ENCODE measurements at regions not wholly inside any gene's neighbourhood (a gene's known extent, or its start where the extent isn't known, plus 50 kb on each side); places are given as distances from the start of the nearest gene placed in this dataset.

DNA sequence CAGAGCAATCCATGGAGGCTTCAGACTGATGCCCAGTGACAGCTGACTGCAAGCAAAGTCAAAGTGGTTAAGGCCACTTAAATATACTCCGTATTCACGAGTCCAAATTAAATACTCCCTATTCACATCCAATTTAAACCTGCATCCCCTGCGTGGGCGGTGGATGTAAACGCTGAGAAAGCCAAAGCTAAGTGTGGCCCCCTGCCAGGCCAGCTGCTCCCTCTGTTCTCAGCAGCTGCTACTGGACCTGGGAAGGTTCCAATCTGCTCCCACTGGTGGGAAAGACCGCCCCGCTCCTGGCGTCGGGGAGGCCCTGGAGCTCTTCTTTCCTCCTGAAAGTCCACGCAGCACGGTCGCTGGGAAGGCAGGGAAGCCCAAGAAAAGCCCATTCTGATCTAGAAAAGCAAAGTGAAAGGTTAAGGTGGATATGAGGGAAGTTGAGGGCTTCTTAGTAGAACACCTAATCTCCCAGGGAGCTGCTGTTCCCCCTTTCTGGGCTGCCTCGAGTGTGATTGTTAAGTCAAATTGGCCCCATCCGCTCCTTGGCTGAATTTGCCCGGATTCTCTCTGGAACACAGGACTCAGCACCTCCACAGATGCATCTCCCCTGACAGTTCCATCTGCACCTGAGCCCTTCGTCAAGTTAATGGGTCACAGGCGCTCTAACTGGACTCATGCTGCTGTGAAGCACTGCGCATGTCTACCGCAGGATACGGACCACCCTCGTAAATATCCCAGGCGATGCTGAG lies 205.5 kb downstream of the USP12 start:
- no peak for DNase-seq (ENCODE audit: low read depth)

- no peak for DNase-seq (ENCODE audit: low read depth)
Measured at GRCh38 chr13:26964278-26965250, 204.0 kb upstream of the GPR12 start.

DNA sequence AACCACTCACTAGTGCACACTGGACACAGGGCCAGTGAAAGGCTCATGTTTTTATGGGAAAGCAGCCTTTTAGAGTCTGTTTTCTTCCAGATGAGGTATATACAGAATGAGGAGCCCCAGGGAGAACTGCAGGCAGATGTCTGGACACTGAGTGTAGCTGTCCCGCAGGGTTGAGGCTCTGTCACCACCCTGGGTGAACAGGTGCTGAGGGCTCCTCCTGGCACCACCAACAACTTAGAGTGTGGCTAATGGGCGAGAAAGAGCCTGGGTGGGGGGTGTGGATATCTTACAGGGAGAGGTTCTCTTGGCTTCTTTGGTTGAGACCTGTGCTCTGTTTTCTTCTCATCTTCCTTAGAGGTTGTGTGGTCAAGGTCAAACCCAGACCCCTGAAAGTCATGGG lies 202.1 kb upstream of the GPR12 start:
- no peak for DNase-seq (ENCODE audit: low read depth)

DNA sequence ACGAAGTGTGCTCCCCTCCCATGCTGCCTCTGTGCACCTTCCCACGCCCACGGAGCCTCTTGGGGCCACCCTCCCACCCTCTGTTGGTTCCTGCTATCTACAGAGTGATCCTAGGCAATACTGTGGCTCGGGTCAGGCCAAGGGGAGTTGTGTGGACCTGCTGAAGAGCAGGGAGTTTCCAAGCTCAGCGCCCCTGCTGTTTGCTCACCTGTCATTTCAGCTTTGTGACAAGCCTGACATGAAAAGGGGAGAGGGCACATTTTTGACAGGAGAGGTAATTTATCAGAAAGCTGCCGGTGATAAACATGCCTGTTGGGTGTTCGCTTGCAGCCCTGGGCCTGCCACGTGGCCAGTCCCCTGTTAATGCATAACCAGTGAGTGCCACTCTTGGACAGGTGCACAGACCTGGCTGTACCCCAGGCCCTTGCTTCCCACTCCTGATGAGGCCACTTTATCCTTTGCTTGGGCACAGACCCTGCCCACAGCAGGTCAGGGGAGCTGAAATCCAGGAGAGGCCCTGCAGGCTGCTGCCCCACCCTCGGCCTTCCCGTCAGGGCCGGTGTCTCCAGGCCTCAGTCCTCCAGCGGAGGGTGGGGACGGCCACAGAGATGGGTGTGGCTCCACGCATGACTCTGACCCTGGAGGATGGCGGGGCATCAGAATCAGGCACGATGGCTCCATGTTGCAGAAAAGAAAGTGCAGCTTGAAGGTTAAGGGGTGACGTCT lies 201.5 kb upstream of the GPR12 start:
- no peak for DNase-seq (ENCODE audit: low read depth)

DNA sequence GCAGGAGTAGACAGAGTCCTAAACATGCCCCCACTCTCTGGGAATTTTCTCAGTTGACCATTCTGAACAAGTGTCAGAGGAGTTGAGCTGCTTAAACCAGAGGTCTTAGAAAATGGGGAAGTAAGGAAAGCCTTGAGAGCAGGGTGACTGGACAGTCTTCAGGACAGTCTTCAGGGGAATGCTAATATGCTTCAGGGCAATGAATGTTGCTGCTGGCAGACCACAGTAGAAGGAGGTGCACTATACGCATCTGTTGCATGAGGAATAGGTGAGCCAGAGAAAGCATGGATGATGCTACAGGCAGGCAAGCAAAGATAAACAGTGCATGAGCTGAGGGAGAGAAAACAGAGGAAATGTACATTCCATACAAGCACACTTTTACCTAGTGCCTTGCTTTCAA lies 196.6 kb upstream of the GPR12 start:
- DNase-seq (ENCODE audit: low read depth) = no peak

GRCh38 chr13:26956522-26957142 lies 196.0 kb upstream of the GPR12 start:
- no peak for DNase-seq (ENCODE audit: low read depth)

DNA sequence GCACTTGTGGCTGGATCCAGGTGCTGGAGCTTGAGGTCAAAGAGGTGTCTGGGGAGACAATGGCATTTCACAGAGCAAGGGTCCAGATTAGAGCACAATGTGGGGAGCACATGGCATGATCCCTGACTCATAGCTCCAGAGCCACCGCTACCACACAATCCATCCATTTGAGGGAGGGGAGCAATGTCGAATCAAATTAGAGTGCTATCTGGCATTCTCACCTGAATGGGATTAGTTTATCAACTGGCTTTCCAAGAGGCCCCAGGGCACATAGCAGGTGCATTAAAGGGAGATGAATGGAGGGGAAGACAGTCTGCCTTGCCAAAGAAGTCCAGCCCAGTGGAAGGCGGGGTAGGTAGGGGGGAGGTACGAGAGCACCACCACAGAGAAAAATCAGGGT lies 194.4 kb upstream of the GPR12 start:
- DNase-seq (ENCODE audit: low read depth) = no peak

DNA sequence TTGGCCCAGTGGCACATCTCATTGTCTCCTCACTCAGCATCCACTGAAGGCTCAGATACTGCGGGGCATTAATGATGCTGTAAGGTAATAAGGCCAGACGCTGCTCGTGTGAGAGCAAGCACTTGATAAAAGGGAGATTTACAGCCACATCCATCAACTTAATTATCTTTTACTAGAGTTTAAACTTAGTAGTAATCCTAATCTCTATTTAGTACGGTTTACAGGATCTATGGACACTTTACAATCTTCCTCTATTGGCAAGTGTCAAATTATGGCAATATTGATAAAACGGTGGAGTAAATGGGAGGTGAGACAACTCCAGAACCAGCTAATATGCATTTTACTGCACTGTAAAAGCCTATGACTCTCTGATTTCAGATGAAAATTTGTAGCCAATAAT lies 192.7 kb upstream of the GPR12 start:
- no peak for DNase-seq (ENCODE audit: low read depth)

- no peak for DNase-seq (ENCODE audit: low read depth)
Measured at GRCh38 chr13:26952551-26953143, 192.1 kb upstream of the GPR12 start.

DNA sequence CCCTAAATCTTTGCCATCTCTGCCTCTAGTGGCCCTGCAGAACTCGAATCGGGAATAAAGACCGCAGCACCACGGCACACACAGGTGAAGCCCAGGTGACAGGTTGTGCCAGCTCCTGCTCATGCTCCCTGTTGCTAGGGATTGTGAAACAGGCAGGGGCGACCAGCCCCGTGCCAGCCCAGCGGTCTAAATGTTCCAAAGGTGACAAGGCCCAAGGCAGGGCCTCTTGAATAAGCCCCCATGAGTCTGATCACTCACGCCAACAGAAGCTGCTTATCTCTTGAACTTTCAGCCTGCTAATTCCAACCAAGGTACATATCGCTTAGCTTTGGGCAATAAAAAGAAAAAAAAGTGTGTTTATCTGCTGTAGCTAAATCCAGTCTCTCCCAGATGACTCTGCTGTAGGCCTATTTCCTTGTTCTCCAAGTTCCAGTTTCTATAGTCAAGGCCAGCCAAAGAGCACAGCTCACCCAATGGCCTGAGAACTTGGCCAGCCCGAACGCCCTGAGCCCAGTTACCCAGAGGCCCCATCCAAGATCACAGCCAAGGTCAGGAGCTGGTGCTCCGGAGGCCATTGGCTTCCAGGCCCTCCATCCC lies 191.1 kb upstream of the GPR12 start:
- no peak for DNase-seq (ENCODE audit: low read depth)

- no peak for DNase-seq (ENCODE audit: low read depth)
Measured at GRCh38 chr13:26950968-26951367, 190.4 kb upstream of the GPR12 start.

GRCh38 chr13:26950546-26950945 lies 190.0 kb upstream of the GPR12 start:
- DNase-seq (ENCODE audit: low read depth) = no peak

DNA sequence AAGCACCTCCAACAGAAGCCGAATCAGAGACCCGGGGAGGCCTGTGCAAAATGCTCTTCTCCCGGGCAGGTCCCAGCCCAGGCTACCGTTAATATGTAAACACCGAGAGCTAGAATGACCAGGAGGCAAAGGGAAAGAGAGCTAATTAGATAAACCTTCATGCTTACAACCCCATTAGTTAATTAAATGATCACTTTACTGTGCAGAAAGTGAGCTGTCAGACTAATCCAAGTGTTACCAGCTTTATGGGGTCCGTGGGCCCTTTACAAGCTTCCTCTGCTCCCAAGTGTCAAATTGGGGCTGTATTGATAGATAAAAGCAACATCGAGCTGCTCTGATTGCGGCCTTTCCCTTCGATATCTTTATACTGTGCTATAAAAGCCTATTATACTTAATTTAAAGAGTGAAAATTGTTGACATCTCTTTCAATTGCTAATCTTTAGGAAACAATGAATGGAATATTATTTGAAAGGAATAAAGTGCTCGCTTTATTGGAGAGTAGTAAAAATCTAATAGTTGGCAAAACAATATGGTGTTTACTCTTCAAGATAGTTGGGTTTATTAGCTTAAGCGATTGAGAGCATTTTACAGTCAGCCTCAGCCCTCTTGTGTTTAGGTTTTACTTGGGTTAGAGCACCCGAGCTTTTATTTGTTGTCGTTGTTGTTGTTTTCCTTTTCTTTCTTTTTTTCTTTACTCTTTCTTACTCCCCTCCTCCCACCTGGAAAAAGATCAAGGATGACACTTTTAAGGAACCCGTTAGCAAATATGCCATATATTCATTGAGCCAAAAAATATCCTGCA lies 189.3 kb upstream of the GPR12 start:
- DNase-seq (ENCODE audit: low read depth) = no peak

- DNase-seq (ENCODE audit: low read depth) = no peak
Measured at GRCh38 chr13:26948353-26948752, 187.8 kb upstream of the GPR12 start.

- no peak for DNase-seq (ENCODE audit: low read depth)
Measured at GRCh38 chr13:26946684-26947343, 186.2 kb upstream of the GPR12 start.

- DNase-seq (ENCODE audit: low read depth) = no peak
Measured at GRCh38 chr13:26943748-26944147, 183.2 kb upstream of the GPR12 start.

GRCh38 chr13:26942184-26942583 lies 181.6 kb upstream of the GPR12 start:
- DNase-seq (ENCODE audit: low read depth) = no peak

- no peak for DNase-seq (ENCODE audit: low read depth)
Measured at GRCh38 chr13:26941345-26942174, 181.0 kb upstream of the GPR12 start.

DNA sequence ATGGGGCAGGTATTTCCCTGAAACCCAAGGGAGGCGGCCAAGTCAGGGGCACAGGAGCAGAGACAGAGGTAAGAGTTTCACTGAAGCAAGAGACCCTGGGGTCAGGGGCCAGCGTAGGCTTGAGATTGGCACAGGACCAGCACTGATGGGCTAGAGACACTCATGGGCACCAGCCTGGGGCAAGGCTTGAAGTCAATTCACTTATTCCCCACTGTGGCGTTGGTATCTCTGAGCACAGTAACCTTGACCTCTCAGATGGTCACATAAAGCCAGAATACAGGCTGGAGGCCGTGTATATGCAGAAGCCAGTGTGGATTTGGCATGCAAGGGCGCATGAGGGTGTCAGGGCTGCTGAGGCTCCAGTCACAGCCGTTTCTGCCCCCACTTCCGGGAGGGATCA lies 173.5 kb upstream of the GPR12 start:
- no peak for DNase-seq (ENCODE audit: low read depth)
